Endodermal cell (in vitro differentiated cells): ENCODE measurements at regions not wholly inside any gene's neighbourhood (a gene's known extent, or its start where the extent isn't known, plus 50 kb on each side); places are given as distances from the start of the nearest gene placed in this dataset.

Source experiments
- DNase-seq: peaks from one replicate; pipeline ENCODE4 v3.0.0-alpha.2; 2017
- H3K27ac ChIP-seq: 2 replicates; pipeline ENCODE4 v1.5.1; 2013; ENCODE audit warnings: mild to moderate bottlenecking, low read depth, low read length, moderate library complexity
- H3K27me3 ChIP-seq: 2 replicates; pipeline ENCODE4 v1.6.1; 2013; ENCODE audit warnings: mild to moderate bottlenecking, low read length, moderate library complexity; ENCODE audit not compliant: insufficient read depth, control insufficient read depth, poor library complexity, severe bottlenecking
- H3K36me3 ChIP-seq: 2 replicates; pipeline ENCODE4 v1.7.0; 2013; ENCODE audit warnings: mild to moderate bottlenecking, low read length, moderate library complexity; ENCODE audit not compliant: control insufficient read depth, insufficient read depth
- H3K4me1 ChIP-seq: one replicate; pipeline ENCODE4 v1.7.0; 2013; ENCODE audit warnings: low read length; ENCODE audit not compliant: control insufficient read depth, insufficient read depth
- H3K4me3 ChIP-seq: 2 replicates; pipeline ENCODE4 v1.5.1; 2013; ENCODE audit warnings: mild to moderate bottlenecking, low read length, moderate library complexity
- H3K9ac ChIP-seq: 2 replicates; pipeline ENCODE4 v1.6.1; 2013; ENCODE audit warnings: mild to moderate bottlenecking, low read length, moderate library complexity; ENCODE audit not compliant: poor library complexity, severe bottlenecking; ENCODE audit errors: extremely low read depth
- H3K9me3 ChIP-seq: 2 replicates; pipeline ENCODE4 v1.6.1; 2013; ENCODE audit warnings: mild to moderate bottlenecking, low read length, moderate library complexity; ENCODE audit not compliant: control insufficient read depth
- H3K27ac Mint-ChIP-seq: 2 replicates; pipeline ENCODE4 v1.8.0; 2020; ENCODE audit warnings: mixed read lengths
- H3K27me3 Mint-ChIP-seq: 2 replicates; pipeline ENCODE4 v1.8.0; 2021; ENCODE audit warnings: mild to moderate bottlenecking, mixed read lengths; ENCODE audit not compliant: insufficient read depth
- H3K36me3 Mint-ChIP-seq: 2 replicates; pipeline ENCODE4 v1.8.0; 2020; ENCODE audit warnings: low read depth, mixed read lengths
- H3K4me1 Mint-ChIP-seq: 2 replicates; pipeline ENCODE4 v1.8.0; 2020; ENCODE audit warnings: mixed read lengths
- H3K4me3 Mint-ChIP-seq: 2 replicates; pipeline ENCODE4 v1.8.0; 2020; ENCODE audit warnings: mild to moderate bottlenecking, moderate library complexity, mixed read lengths
- H3K9me3 Mint-ChIP-seq: 2 replicates; pipeline ENCODE4 v1.8.0; 2020; ENCODE audit warnings: mild to moderate bottlenecking, mixed read lengths
- CTCF ChIP-seq: fragments of 200-600 bp; sonication (generic); conservative IDR thresholded peaks from 2 replicates; pipeline ENCODE4 v1.5.0; 2021; ENCODE audit warnings: antibody characterized with exemption, mild to moderate bottlenecking
- WGBS, 2 experiments: methylation state at CpG; one replicate each; pipeline versions ENCODE4 v1.1.5 to v1.1.7; 2013; ENCODE audit warnings: missing lambda C conversion rate in 2 of 2, mixed read lengths in 1 of 2; ENCODE audit not compliant: insufficient coverage in 1 of 2, insufficient read length in 1 of 2; 5-methylcytosine and 5-hydroxymethylcytosine counted together

DNA sequence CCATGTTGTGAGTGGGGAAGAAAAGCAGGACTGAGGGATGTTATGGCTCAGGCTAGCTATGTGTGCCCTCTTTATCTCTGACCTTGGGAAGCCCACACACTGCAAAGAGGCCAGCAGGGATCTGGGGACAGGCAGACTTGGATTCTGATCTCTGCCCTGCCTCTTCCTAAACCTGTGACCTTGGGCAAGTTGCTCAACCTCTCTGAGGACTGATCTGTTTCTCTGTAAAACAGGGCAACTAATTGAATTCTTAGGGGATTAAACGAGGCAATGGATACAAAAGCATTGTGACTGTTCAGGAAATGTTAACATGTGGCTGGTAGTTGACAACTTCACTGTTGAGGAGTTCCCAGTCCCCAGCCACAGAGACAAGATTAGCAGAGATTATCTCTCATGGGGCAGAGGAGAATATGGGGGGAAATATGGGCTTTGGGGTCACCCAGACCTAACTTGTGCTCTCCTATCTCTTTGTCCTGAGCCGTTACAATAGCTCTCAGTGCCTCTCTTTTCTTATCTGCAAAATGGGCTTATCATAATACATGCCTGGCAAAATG lies 184.7 kb upstream of the GLI2 start:
- peaks cover 33% of the 10 kb centered on the region for H3K27me3 ChIP-seq
- TF ChIP-seq CTCF: no peak
- H3K4me3 Mint-ChIP-seq: no peak overlapping the region
- no peak overlapping the region for H3K4me3 ChIP-seq
- H3K9me3 ChIP-seq: no peaks in the 10 kb centered on the region
- H3K4me1 Mint-ChIP-seq: peaks cover 15% of the 10 kb centered on the region
- no peak overlapping the region for H3K27ac Mint-ChIP-seq
- H3K36me3 ChIP-seq: no peaks in the 10 kb centered on the region
- no peak overlapping the region for H3K27ac ChIP-seq
- peaks cover 53% of the 10 kb centered on the region for H3K27me3 Mint-ChIP-seq
- DNase-seq: no peak
- H3K9ac ChIP-seq: no peak overlapping the region
- H3K9me3 Mint-ChIP-seq: no peaks in the 10 kb centered on the region
- no peaks in the 10 kb centered on the region for H3K36me3 Mint-ChIP-seq
- WGBS, 2 experiments: 51 to 75% methylated on average over 1 to 2 of the region's 2 CpGs
- no peaks in the 10 kb centered on the region for H3K4me1 ChIP-seq

GRCh38 chr2:120551522-120551921 lies 184.1 kb upstream of the GLI2 start:
- H3K4me3 Mint-ChIP-seq: no peak overlapping the region
- no peak overlapping the region for H3K27ac ChIP-seq
- 78 to 81% methylated on average over 3 of the region's 3 CpGs for WGBS, 2 experiments
- peaks cover 49% of the 10 kb centered on the region for H3K27me3 Mint-ChIP-seq
- H3K4me1 ChIP-seq: no peaks in the 10 kb centered on the region
- peaks cover 33% of the 10 kb centered on the region for H3K27me3 ChIP-seq
- no peak overlapping the region for H3K9ac ChIP-seq
- H3K36me3 ChIP-seq: no peaks in the 10 kb centered on the region
- peaks cover 10% of the 10 kb centered on the region for H3K4me1 Mint-ChIP-seq
- no peaks in the 10 kb centered on the region for H3K9me3 ChIP-seq
- no peaks in the 10 kb centered on the region for H3K9me3 Mint-ChIP-seq
- no peak for TF ChIP-seq CTCF
- no peak overlapping the region for H3K27ac Mint-ChIP-seq
- H3K4me3 ChIP-seq: no peak overlapping the region
- DNase-seq: no peak
- H3K36me3 Mint-ChIP-seq: no peaks in the 10 kb centered on the region

DNA sequence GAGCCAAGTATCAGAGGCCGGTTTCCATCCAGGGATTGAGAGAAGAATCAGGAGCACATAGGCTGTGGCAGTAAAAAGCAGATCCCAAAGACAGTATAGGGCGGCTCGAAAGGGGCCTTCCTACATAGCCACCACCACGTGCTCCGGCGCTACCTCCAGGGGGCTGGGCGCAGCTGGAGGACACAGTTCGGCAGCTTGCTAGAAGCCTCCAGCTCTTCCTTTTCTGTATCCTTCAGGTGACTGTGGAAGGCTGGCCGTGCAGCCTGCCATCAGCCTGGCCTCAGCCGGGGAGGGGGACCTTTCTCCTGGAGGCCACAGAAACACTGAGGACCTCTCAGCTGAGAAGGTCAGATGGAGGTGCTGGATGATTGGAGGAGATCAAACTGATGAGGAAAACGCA lies 183.6 kb upstream of the GLI2 start:
- Mint-ChIP-seq H3K36me3 (no peaks in the 10 kb centered on the region), H3K4me3 (no peak overlapping the region), H3K27ac (no peak overlapping the region), H3K27me3 (peaks cover 48% of the 10 kb centered on the region), H3K9me3 (no peaks in the 10 kb centered on the region), H3K4me1 (peaks cover 13% of the 10 kb centered on the region)
- peaks cover 33% of the 10 kb centered on the region for H3K27me3 ChIP-seq
- H3K4me1 ChIP-seq: no peaks in the 10 kb centered on the region
- no peak overlapping the region for H3K4me3 ChIP-seq
- no peak overlapping the region for H3K9ac ChIP-seq
- H3K36me3 ChIP-seq: no peaks in the 10 kb centered on the region
- H3K9me3 ChIP-seq: no peaks in the 10 kb centered on the region
- TF ChIP-seq CTCF: no peak
- H3K27ac ChIP-seq: no peak overlapping the region
- DNase-seq: no peak
- 88 to 89% methylated on average over 9 to 11 of the region's 11 CpGs for WGBS, 2 experiments
